Heart right ventricle (tissue), 16 donors: ENCODE measurements at regions not wholly inside any gene's neighbourhood (a gene's known extent, or its start where the extent isn't known, plus 50 kb on each side); places are given as distances from the start of the nearest gene placed in this dataset.

Source experiments
- ATAC-seq, 8 donors: fragments of 200-7000 bp; cut with Tn5 transposase; one replicate each; pipeline ENCODE4 v1.9.1; 2020; ENCODE audit warnings: mild to moderate bottlenecking in 8 of 8, moderate library complexity in 8 of 8, moderate number of reproducible peaks in 1 of 8
- DNase-seq, 2 donors: peaks; one replicate each; pipeline ENCODE4 v3.0.0-alpha.2; 2020
- H3K27ac ChIP-seq, 10 donors: fragments of 200-600 bp; sonication (generic) in 2 of 10; one replicate each; pipeline versions ENCODE4 v1.5.0 to v1.8.0; 2020 to 2022; ENCODE audit warnings: mild to moderate bottlenecking in 3 of 10
- H3K27me3 ChIP-seq, 7 donors: fragments of 200-600 bp; one replicate each; pipeline ENCODE4 v1.8.0; 2021 to 2022; ENCODE audit warnings: mild to moderate bottlenecking in 2 of 7
- H3K36me3 ChIP-seq, 9 donors: fragments of 200-600 bp; sonication (generic) in 1 of 9; one replicate each; pipeline versions ENCODE4 v1.5.0 to v1.8.0; 2020 to 2022; ENCODE audit warnings: mild to moderate bottlenecking in 2 of 9
- H3K4me1 ChIP-seq, 9 donors: fragments of 200-600 bp; sonication (generic) in 1 of 9; one replicate each; pipeline versions ENCODE4 v1.5.0 to v1.8.0; 2020 to 2022; ENCODE audit warnings: mild to moderate bottlenecking in 4 of 9
- H3K4me3 ChIP-seq, 10 donors: fragments of 200-600 bp; sonication (generic) in 2 of 10; one replicate each; pipeline versions ENCODE4 v1.5.0 to v1.8.0; 2020 to 2022; ENCODE audit warnings: mild to moderate bottlenecking in 7 of 10, moderate library complexity in 2 of 10
- H3K9me3 ChIP-seq, 11 donors: fragments of 200-600 bp in 10 of 11; sonication (generic) in 2 of 11; one replicate each; pipeline versions ENCODE4 v1.5.0 to v1.8.0; 2013 to 2022; ENCODE audit warnings: mild to moderate bottlenecking in 2 of 11, control low read depth in 1 of 11, moderate library complexity in 1 of 11
- WGBS, 2 donors: extraction: QIAGEN DNeasy Blood & Tissue Kit; methylation state at CpG; one replicate each; pipeline ENCODE4 v1.1.7; 2013; ENCODE audit warnings: inconsistent platforms in 1 of 2; 5-methylcytosine and 5-hydroxymethylcytosine counted together
- intact Hi-C, 10 donors: fragments of 100-400 bp; cut with DNase I; formaldehyde crosslinking; loops; one replicate each; pipeline versions ENCODE4 v1.11.1 to v1.14.2; 2022
- TF ChIP-seq, protein P1 (sequence below), 9 donors: fragments of 200-600 bp; sonication (generic) in 2 of 9; IDR thresholded peaks; one replicate each; pipeline versions ENCODE4 v1.5.0 to v1.8.0; 2021 to 2022; ENCODE audit warnings: antibody characterized with exemption in 9 of 9, mild to moderate bottlenecking in 5 of 9, moderate library complexity in 1 of 9
- donor health status: Arrhythmogenic right ventricular cardiomyopathy.
- donor health status: ischemic (EF 13 %, LVEDD 7.1; RV severe dilation, severe dysfunction).
- donor health status: healthy with polysubstance abuse.
- donor health status: DM: no; HTN: yes; CAD: no.
- donor health status: DM: no; HTN: no; CAD: no.
- donor health status: ischemic (EF 25% LVEDD 6.9; RV normal size, moderate dysfunction).
- donor health status: ischemic (EF 25% LVEDD 5.7; RV mildly dilated, moderate dysfunction).
- donor health status: healthy.
- donor health status: DM: yes; HTN: yes; CAD: no.
- donor health status: Ischemic cardiomyopathy.
- donor health status: ischemic (EF 35%, LVEDD 5.7; RV mildly dilated, moderate dysfunction).
- donor health status: nonischemic (EF 11% LVEDD 7.7; RV severe dilation, severe dysfunction).
- donor health status: DM: yes; HTN: yes; CAD: no.
- donor health status: PGD.
- donor health status: ischemic (EF 29% LVEDD 5.4; RV normal size, mild dysfunction).
- donor health status: nonischemic (EF 23%, LVEDD 6.1; RV moderate dilation, normal function).

DNA sequence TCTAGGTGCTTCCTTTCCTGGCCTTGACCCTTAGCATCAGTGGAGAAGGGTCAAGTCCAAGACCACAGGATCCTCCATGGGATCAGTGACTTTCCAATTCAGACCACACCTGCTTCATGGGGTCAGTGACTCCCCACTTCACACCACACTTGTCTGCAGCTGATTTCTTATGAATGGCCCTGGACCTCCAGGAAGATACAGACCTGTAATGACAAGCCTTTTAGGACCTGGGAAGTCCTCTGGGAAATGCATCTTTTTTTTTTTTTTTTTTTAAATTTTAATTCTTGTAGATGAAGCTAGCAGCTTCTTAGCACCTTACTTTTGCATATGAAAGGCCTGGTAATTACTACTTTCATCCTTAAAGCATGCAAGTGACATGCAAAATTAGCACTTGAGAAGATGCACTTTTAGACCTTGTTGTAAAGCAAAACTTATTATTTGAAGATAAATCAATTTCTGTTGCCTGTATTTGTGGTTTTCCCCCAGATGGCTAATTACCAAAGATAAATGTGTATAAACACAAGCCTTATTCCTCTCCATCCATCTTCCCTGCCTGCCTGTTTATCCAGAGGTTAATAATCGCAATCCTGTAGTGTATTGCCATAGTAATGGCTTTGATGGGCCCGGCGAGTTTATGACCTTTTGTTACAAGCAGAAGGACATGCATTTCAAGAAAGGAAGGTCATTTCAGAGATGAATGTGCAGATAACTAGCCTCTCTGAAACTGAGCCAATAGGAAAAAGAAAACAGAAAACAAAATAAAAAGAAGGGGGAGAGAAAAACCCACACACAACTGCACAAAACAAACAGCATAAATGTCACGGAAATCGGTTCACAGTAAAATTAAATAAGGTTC, 1018.7 kb downstream of the TYW1 start:
- no peaks in the 10 kb centered on the region for H3K36me3 ChIP-seq
- H3K4me3 ChIP-seq = no peak overlapping the region
- no peak overlapping the region for H3K27ac ChIP-seq
- 50 to 58% methylated on average over 5 of the region's 5 CpGs for WGBS, 2 donors
- DNase-seq = no peak
- TF ChIP-seq, protein P1, sequence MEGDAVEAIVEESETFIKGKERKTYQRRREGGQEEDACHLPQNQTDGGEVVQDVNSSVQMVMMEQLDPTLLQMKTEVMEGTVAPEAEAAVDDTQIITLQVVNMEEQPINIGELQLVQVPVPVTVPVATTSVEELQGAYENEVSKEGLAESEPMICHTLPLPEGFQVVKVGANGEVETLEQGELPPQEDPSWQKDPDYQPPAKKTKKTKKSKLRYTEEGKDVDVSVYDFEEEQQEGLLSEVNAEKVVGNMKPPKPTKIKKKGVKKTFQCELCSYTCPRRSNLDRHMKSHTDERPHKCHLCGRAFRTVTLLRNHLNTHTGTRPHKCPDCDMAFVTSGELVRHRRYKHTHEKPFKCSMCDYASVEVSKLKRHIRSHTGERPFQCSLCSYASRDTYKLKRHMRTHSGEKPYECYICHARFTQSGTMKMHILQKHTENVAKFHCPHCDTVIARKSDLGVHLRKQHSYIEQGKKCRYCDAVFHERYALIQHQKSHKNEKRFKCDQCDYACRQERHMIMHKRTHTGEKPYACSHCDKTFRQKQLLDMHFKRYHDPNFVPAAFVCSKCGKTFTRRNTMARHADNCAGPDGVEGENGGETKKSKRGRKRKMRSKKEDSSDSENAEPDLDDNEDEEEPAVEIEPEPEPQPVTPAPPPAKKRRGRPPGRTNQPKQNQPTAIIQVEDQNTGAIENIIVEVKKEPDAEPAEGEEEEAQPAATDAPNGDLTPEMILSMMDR (IDR thresholded peaks at IDR 0.05) = no peak
- ATAC-seq = no peak
- no peaks in the 10 kb centered on the region for H3K4me1 ChIP-seq
- peaks cover 0 to 13% (median 0%) of the 10 kb centered on the region in 11 donors for H3K9me3 ChIP-seq
- peaks cover 0 to 16% (median 5%) of the 10 kb centered on the region in 7 donors for H3K27me3 ChIP-seq
- intact Hi-C loops = no loop called here

DNA sequence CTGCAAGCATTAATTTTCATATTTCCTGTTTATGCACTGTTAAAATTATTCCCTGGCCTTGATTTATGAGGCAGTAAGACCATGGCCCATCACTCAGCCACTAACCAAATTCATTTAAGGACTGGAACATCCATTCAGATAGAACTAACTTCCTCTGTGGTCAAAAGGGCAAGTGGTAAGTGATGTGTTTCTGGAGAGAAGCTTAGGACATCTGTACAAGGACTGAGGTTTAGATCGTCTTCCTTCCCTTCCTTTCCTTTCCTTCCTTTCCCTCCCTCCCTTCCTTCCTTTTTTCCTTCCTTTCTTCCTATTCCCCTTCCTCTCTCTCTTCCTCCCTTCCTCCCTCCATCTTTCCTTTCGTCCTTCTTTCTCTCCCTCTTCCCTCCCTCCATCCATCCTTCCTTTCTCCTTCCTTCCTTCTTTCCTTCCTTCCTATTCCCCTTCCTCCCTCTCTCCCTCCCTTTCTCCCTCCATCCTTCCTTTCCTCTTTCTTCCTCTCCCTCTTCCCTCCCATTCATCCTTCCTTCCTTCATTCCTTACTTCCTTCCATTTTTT, 1019.4 kb downstream of the TYW1 start:
- peaks cover 0 to 16% (median 1%) of the 10 kb centered on the region in 7 donors for H3K27me3 ChIP-seq

DNA sequence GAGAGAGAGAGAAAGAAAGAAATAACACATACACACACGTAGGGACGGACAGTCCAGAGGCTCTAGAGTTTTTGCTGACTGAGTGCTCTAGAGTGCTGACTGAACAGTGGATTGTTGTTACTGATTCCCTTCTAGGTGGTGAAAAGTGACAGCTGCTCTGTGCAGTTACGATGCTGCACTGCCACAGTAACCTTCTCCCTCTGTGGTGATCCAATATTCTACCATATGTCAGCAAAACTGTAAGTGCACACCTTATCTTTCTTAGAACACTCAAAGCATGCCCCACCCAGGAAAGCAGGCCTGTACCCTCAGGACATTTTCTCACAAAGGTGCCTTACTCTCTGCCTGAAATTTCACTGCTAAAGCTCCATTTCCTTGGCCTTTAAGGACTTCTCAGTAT, 1023.5 kb downstream of the TYW1 start:
- TF ChIP-seq, protein P1 (IDR thresholded peaks at IDR 0.05) = no peak
- Histone ChIP-seq H3K27me3 (peaks cover 0 to 4% (median 0%) of the 10 kb centered on the region in 7 donors), H3K4me1 (no peaks in the 10 kb centered on the region), H3K27ac (no peak overlapping the region), H3K36me3 (no peaks in the 10 kb centered on the region), H3K9me3 (peaks cover 0 to 13% (median 0%) of the 10 kb centered on the region in 11 donors), H3K4me3 (no peak overlapping the region)
- intact Hi-C loops = no loop called here
- ATAC-seq = no peak
- WGBS, 2 donors = 66 to 68% methylated on average over 3 of the region's 3 CpGs
- DNase-seq = no peak

More for the DNA sequence above, 1019.4 kb downstream of the TYW1 start:
- intact Hi-C loops = no loop called here
- 43 to 59% methylated on average over 2 of the region's 2 CpGs for WGBS, 2 donors
- Histone ChIP-seq H3K4me3 (no peak overlapping the region), H3K36me3 (no peaks in the 10 kb centered on the region), H3K4me1 (no peaks in the 10 kb centered on the region), H3K27ac (no peak overlapping the region), H3K9me3 (peaks cover 0 to 13% (median 0%) of the 10 kb centered on the region in 11 donors)
- DNase-seq (no peak), ATAC-seq (no peak)
- TF ChIP-seq, protein P1 (IDR thresholded peaks at IDR 0.05) = no peak

DNA sequence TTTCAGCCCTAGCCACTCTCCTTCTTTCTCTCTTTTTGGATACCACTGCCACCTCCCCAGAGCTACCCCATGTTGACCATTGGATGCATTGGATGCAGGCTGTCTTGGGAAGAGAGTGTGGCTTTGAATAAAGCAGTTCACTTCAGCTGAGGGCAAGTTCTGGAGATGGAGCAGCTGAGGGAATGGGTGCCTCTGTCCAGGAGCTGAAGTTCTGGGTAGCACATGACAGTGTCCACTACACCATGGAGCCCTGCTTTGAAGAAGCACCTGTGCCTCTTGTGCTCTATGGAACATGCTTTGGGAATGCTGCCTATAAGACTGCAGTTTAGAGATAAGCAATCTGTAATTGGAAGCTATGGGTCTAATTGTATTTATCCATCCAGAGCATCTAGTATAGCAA, 1028.7 kb downstream of the TYW1 start:
- H3K4me1 ChIP-seq = no peaks in the 10 kb centered on the region
- H3K9me3 ChIP-seq = peaks cover 0 to 17% (median 3%) of the 10 kb centered on the region in 11 donors
- no peaks in the 10 kb centered on the region for H3K36me3 ChIP-seq
- DNase-seq (no peak), ATAC-seq (no peak)
- peaks cover 0 to 4% (median 0%) of the 10 kb centered on the region in 7 donors for H3K27me3 ChIP-seq
- no peak overlapping the region for H3K4me3 ChIP-seq
- no peak overlapping the region for H3K27ac ChIP-seq
- TF ChIP-seq, protein P1 (IDR thresholded peaks at IDR 0.05) = no peak
- intact Hi-C loops = no loop called here
